AG08396 (cell line): ENCODE measurements at regions not wholly inside any gene's neighbourhood (a gene's known extent, or its start where the extent isn't known, plus 50 kb on each side); places are given as distances from the start of the nearest gene placed in this dataset.

Experiments used
- DNase-seq: peaks from one replicate; pipeline ENCODE4 v3.0.0; 2012; ENCODE audit warnings: low spot score, mixed read lengths

GRCh38 chr15:35657679-35658311 lies 111.8 kb upstream of the DPH6 start:
- DNase-seq = peak; percentile 20

DNA sequence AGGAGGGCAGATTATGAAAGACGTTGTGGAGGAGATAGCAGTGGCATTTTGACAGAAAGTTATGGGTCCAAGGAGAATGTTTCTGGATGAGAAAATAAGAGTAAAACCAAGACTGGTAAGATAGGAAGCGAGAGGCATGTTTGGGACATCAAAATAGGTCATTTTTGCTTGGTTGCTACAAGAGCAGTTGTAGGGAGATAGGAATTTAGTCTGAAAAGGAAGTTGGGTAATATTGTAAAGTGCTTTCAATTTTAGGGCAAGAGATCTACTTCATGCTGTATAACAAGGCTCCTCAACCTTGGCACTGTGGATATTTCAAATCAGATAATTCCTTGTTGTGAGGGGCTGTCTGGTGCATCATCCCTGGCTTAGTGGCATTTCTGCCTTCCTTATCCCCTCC lies 118.0 kb upstream of the DPH6 start:
- no peak for DNase-seq

DNA sequence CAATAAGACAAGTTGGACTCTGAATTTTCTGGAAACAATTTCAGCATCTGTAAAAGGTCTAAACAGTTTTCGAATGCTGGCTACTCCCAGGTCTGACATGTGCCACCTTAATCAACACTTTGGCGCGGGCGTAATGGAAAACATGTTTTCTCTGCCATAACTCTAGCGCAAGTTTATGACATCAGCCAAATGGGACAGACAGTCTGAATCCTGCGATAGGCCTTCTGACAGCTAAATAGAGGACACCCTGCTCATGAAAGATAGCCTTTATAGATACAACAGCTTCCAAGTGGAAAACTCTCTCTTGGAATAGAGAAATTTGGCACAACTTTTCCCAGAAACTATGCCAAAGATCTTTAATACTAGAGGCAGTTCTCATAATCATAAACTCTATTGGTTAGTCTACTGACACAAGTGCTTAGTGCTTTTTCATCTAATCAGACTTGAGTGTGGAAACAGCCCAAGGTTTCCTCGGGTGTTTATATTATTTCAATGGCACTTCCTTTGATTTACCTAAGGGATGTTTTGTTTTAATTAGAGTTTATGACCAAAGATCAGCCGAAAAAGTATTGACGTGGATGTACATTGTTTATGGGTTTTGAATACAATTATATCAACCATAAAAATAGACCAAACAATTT lies 120.1 kb upstream of the DPH6 start:
- DNase-seq = no peak

DNA sequence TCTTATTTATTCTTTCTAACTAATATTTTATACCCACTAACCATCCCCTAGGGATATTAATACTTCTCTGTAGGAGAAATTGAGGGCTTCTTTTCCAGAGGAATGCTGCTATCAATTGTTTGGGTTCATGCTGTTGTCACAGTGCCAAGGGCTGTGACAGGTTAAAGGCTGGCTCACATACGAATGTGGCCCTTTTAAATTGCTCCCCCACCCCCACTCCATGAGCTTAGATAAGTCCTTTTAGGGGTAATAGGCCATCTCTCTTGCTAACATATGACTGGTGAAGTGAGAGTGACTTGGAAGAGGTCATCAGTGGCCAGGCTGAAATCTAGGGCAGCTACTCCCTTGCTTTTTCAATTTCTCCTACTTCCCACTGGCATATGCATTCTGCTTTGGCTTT lies 121.9 kb upstream of the DPH6 start:
- DNase-seq = no peak

- DNase-seq = no peak
Measured at GRCh38 chr15:35669021-35669420, 123.1 kb upstream of the DPH6 start.

- DNase-seq = no peak
Measured at GRCh38 chr15:35669432-35670045, 123.6 kb upstream of the DPH6 start.

DNA sequence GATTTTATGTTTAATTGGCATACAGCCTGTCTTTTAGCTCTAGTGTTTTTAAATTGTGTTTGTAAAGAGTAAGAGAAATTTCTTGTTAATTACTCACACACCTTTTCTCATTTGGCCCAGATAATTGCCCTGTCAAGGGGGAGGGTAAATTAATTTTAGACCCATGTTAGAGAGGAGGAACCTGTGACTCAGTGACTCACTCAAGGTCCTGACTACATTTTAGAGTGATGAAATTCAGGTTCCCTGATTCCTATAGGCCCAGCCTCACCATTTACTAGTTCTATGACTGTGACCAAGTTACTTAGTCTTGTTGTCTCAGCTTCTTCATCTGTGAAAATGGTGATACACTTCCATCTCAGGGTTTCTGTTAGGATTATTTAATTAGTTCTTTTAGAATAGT lies 125.2 kb upstream of the DPH6 start:
- no peak for DNase-seq

DNA sequence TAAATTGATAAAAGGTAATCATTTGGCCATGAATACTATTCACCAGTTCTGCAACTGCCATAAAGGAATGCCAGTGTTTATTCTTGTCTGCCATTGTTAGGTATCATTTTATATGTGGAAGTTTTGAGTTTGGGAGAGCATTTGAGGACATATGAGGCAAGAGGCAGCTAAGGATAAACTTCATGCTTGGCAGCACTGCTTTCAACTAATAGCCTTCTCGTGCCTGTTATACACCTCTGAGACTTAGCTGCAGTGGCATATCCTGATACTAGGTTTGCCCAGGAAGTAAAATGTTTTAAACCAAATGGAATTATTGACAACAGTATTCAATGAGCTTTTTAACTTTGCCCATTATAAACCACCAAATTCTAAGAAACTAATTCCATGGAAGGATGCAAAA lies 126.0 kb upstream of the DPH6 start:
- no peak for DNase-seq

DNA sequence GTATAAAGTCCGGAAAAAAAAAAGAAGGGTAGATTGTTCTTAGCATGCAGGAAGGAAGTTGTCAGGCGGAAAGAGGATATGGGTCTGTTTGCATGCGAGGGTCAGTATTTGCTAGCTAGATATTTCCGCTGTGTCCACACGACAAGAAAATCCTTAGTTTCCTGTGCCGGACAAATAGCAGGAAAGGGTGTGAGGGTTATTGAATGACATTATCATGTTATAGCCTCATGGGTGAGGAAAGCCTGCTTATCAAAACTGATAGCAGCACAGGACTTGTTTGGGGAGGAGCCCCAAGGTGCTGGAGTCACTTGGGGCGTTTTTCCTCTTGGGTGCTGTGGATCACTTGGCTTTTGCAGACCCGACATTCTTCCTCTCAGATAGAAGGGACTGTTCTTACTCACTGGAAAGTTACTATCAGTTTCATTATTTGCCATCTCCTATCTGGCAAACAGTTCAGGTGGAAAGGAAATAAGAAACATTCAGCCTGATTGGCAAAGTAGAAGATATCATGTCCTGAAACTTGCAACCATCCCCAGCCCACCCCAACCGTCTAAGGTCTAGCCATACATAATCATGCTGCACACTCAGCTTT lies 127.2 kb upstream of the DPH6 start:
- DNase-seq = no peak

GRCh38 chr15:35674873-35675781 lies 129.2 kb upstream of the DPH6 start:
- peak; percentile 27 for DNase-seq

DNA sequence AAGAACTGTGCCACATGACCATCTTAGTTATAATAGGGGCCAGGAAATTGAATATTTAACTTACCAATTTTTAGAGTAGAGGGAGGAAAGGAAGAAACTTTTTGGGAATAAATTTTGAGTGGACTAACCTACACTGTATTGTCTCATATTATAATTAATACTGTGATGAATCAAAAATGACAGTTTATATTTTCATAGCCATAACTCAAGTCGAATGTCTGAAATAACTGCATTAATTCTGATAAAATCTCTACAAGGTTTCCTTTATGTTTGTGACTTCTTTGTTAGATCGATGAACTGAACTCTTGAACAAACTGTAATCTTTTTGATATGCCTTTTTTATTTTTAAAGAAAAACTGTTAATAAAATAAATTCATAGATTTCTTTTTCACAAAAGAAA lies 132.8 kb upstream of the DPH6 start:
- no peak for DNase-seq

DNA sequence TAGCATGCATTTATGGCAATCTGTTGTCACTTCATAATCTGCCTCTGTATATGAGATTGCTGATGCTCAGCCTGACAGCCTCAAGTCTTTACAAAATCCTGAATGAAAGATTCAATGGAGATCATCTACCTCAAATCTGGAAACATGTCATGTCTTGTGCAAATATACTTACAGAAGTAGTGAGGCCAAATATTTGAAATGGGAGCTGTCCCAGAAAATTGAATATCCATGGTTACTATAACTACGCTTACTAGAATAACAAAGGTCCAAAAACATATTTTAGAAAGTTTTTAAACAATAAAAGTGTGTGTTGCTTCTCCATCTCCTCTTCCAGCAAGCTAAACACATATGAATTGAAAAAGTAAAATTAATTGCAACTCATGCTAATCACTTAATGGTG lies 133.2 kb upstream of the DPH6 start:
- no peak for DNase-seq

DNA sequence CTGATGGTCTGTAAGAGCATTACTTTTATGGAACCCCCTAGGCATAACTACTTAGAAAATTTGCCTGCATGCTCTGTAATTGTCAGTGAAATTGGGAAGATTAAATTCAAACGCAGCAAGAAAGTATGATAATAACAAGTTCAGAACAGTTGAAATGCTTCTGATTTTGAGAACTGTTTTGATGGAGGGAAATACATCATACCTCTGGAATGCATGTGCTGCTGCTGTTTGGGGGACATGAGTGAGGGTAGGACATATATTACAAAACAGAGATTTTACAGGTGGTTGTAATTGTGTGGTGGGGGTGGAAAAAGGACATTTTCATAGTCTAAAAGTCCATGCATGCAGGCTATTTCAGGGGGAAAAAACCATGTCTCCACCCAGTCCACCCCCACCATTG lies 135.0 kb upstream of the DPH6 start:
- no peak for DNase-seq

DNA sequence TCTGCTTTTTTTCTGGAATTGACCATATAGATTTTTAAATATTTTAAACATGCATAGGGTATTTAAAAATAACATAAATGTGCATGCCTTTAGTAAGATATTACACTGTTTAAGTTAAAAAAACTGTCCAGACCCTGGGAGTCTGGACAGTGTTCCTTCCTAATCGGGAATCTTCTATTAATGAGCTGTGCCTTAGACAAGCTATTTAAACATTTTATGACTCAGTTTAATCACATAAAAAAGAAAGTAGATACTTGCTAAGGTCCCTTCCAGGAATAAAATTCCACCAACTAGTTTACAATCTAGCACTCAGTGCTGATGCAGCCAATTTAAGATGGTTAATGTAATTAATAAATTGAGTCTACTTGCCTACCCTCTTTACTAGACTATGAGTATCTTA lies 140.4 kb upstream of the DPH6 start:
- DNase-seq = no peak

- DNase-seq = no peak
Measured at GRCh38 chr15:35689266-35689665, 143.3 kb upstream of the DPH6 start.

DNA sequence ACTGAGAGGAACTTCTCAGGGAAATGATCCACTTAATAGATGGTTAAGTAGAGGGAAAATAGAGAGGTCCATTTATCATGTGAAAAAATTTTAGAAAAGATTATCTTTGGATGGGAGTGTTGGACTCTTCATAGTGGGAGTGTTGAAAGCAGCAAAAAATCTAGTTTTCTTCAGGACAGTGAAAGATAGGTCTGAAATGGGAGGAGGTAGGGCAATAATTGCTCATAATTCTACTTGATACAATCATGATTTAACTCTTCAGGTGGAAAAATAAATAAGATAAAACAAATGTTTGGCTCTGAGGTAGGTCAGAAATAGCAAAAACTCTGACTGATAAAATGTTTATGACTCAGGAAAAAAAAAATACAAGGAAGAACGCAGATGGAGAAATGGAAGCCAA lies 144.1 kb upstream of the DPH6 start:
- DNase-seq = no peak

DNA sequence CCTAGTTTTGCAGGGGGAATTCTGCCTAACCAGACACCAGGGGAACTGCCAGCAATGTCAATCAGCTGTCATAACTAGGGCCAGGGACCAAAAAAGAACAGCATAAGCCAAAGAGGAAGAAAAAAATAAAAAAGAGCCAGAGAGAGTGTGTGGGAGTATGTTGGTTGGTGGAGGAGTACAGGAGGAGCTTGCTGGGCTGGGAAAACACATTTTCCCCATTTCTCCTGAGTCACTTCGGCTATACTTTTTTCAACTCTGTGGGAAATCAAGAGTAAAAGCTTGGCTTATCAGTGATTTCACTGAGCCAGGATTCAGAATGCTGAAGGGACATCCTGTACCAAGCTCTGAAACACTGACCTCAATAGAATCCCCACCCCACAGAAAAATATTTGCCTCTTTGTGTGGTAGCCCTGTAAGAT lies 144.7 kb upstream of the DPH6 start:
- DNase-seq = no peak

DNA sequence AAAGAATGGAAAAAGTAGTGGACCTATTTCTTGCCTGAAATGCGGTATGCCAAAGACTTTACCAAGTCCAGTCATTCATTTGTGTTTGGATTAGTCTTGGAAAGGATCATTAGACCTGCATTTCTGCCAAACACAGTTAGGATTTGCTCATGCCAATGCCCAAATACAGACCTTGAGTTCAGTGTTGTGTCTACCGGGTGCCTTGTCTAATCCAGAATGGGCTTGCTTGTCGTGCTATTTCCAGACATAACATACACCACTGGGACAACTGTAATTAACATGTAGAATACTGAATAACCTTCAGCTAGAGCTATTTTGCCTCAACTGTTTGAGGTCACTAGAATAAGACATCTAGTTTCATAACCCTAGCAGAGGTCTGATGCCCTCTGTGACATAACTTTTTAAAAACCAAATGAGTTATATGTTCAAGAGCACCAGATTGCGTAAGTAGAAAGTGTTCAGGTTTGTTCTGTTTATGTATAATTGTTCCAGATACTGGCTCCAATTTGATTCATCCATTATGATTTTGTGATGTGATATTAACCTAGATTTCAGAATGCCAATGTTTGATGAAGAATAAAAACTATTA lies 145.3 kb upstream of the DPH6 start:
- no peak for DNase-seq

- no peak for DNase-seq
Measured at GRCh38 chr15:35691891-35692867, 146.2 kb upstream of the DPH6 start.

GRCh38 chr15:35693286-35693685 lies 147.3 kb upstream of the DPH6 start:
- no peak for DNase-seq

DNA sequence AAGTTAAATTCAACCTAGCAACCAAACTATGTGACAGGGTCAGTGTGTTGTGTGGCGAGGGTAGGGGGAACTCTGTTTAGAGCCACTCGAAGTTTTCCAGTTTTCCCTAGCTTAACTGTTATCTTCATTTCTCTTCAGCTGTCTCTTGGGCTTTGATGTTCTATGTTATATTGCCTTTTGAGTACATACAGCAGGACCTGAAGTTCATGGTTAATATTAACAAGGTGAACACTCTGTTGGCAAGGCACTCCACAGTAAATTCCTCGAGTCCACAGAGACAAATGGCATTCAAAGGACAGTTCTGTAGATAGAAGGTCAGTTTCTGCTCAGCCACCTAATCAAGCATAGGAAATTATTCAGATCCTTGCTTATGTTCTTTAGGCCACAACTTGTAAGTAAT lies 147.9 kb upstream of the DPH6 start:
- DNase-seq = no peak
